ENCODE measurements at regions not wholly inside any gene's neighbourhood (a gene's known extent, or its start where the extent isn't known, plus 50 kb on each side); places are given as distances from the start of the nearest gene placed in this dataset.

DNA sequence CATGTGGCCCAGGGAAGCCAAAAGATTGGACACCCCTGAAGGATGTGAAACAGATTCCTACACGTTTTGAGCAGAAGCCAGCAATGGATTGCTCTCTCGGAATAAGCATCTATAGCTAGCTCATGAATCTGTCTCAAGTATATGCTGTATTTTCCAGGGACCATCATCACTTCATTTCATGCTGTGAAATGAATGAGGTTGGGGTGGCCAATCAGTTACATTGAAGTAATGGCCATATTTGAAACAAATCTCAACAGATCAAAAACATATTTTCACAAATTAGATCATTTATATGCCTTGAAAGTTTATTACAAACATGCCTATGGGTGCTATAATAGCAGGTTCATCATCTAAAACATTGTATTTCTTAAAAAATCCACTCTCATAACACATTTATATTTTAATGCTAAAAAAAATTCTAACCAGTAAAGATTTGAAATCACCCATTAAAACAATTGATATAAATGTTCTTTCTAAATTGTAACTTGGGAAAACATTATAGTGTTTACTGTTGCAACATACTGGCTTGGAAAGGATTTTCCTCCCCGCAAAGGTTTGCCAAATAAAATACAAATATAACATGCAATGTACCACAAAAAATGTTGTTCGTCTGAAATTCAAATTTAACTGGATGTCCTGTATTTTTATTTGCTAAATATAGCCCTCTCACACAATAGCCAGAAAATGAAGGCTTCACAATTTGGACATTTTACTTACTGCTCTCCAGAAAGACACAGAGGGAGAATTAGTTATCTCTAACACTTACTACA, 743.6 kb downstream of the KCNJ2 start:
- Mint-ChIP-seq H3K4me3 (no peak overlapping the region), H3K27me3 (ENCODE audit: low read depth) (no peaks in the 10 kb centered on the region), H3K4me1 (no peaks in the 10 kb centered on the region), H3K36me3 (peaks cover 2% of the 10 kb centered on the region), H3K27ac (no peak overlapping the region), H3K9me3 (peaks cover 33% of the 10 kb centered on the region)
- DNase-seq (ENCODE audit: low spot score in 2 of 2, unreplicated experiment in 2 of 2): no peak
- TF ChIP-seq, protein P1, sequence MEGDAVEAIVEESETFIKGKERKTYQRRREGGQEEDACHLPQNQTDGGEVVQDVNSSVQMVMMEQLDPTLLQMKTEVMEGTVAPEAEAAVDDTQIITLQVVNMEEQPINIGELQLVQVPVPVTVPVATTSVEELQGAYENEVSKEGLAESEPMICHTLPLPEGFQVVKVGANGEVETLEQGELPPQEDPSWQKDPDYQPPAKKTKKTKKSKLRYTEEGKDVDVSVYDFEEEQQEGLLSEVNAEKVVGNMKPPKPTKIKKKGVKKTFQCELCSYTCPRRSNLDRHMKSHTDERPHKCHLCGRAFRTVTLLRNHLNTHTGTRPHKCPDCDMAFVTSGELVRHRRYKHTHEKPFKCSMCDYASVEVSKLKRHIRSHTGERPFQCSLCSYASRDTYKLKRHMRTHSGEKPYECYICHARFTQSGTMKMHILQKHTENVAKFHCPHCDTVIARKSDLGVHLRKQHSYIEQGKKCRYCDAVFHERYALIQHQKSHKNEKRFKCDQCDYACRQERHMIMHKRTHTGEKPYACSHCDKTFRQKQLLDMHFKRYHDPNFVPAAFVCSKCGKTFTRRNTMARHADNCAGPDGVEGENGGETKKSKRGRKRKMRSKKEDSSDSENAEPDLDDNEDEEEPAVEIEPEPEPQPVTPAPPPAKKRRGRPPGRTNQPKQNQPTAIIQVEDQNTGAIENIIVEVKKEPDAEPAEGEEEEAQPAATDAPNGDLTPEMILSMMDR (IDR thresholded peaks at IDR 0.05; ENCODE audit: unreplicated experiment): no peak

DNA sequence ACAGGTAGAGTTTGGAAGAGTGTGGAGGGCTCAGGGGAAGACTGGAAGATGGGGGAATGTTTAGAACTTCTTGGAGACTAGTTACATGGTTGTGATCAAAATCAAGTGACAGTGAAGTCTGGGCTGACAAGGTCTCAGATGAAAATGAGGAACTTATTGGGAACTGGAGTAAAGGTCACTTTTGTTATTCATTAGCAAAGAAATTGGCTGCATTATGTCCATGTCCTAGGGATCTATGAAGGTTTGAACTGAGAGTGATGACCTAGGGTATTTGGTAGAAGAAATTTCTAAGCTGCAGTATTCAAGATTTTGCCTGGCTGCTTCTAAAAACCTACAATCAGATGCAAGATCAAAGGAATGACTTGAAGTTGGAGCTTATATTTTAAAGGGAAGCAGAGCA, 747.1 kb downstream of the KCNJ2 start:
- TF ChIP-seq, protein P1 (IDR thresholded peaks at IDR 0.05; ENCODE audit: unreplicated experiment): no peak
- Mint-ChIP-seq H3K4me1 (no peaks in the 10 kb centered on the region), H3K4me3 (no peak overlapping the region), H3K27ac (no peak overlapping the region), H3K27me3 (ENCODE audit: low read depth) (no peaks in the 10 kb centered on the region), H3K9me3 (peaks cover 40% of the 10 kb centered on the region), H3K36me3 (peaks cover 2% of the 10 kb centered on the region)
- DNase-seq (ENCODE audit: low spot score in 2 of 2, unreplicated experiment in 2 of 2): no peak

DNA sequence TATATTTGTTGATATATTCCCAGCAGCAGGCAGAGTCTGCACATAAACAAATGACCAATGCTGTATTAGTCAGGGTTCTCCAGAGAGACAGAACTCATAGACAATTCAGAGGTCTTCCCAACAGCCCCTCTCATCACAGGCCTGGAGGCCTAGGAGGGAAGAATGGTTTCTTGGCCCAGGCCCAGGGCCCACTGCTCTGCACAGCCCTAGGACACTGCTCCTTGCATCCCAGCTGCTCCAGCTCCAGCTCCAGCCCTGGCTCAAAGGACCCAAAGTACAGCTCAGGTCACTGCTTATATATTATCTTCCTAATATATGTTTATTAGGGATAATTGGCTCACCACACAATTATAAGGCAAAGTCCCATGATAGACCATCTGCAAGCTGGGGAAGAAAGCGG, 749.9 kb downstream of the KCNJ2 start:
- Mint-ChIP-seq H3K36me3 (peaks cover 2% of the 10 kb centered on the region), H3K4me1 (no peaks in the 10 kb centered on the region), H3K4me3 (no peak overlapping the region), H3K9me3 (peaks cover 40% of the 10 kb centered on the region), H3K27me3 (ENCODE audit: low read depth) (no peaks in the 10 kb centered on the region), H3K27ac (no peak overlapping the region)
- no peak for DNase-seq (ENCODE audit: low spot score in 2 of 2, unreplicated experiment in 2 of 2)
- TF ChIP-seq, protein P1 (IDR thresholded peaks at IDR 0.05; ENCODE audit: unreplicated experiment): no peak

DNA sequence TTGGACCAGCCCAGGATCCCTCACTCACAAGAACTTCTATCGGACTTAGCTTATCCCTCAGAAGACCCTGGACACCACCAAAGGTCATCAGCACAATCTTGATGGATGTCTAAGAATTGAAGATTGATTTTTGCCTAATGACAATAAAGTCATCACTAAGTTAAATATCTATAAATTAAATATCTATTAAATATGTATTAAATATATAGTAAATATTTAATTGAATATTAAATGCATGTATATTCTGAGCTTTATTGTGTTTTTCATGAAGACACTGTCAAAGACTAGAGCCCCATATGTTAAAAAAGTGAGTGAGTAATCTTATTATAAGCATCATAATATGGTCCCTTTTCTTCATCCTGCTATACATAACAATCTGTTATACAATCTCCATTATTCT, 751.1 kb downstream of the KCNJ2 start:
- no peak overlapping the region for H3K27ac Mint-ChIP-seq
- no peak for DNase-seq (ENCODE audit: low spot score in 2 of 2, unreplicated experiment in 2 of 2)
- peaks cover 36% of the 10 kb centered on the region for H3K9me3 Mint-ChIP-seq
- no peak overlapping the region for H3K4me3 Mint-ChIP-seq
- no peaks in the 10 kb centered on the region for H3K27me3 Mint-ChIP-seq (ENCODE audit: low read depth)
- TF ChIP-seq, protein P1 (IDR thresholded peaks at IDR 0.05; ENCODE audit: unreplicated experiment): no peak
- H3K36me3 Mint-ChIP-seq: peaks cover 2% of the 10 kb centered on the region
- H3K4me1 Mint-ChIP-seq: no peaks in the 10 kb centered on the region

DNA sequence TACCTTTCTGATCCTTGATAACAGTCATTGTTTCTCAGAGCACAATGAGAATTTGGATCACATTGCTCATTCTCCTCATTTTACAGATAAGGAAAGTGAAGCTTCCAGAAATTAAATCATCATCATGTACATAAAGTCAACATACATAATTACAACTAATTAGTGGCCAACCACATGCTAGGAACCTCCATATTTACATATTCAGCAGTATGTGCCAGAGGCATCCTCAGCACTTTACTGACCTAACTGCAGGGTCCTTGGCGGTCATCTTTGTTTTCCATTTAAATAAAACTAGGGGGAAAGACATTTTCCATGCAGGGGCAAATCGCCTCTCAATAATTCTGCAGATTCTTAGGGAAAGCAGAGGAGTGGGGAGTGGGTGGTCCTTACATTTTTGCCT, 752.9 kb downstream of the KCNJ2 start:
- Mint-ChIP-seq H3K27ac (no peak overlapping the region), H3K27me3 (ENCODE audit: low read depth) (no peaks in the 10 kb centered on the region), H3K4me3 (no peak overlapping the region), H3K36me3 (no peaks in the 10 kb centered on the region), H3K9me3 (peaks cover 20% of the 10 kb centered on the region), H3K4me1 (no peaks in the 10 kb centered on the region)
- TF ChIP-seq, protein P1 (IDR thresholded peaks at IDR 0.05; ENCODE audit: unreplicated experiment): no peak
- no peak for DNase-seq (ENCODE audit: low spot score in 2 of 2, unreplicated experiment in 2 of 2)
